ENCODE measurements at regions not wholly inside any gene's neighbourhood (a gene's known extent, or its start where the extent isn't known, plus 50 kb on each side); places are given as distances from the start of the nearest gene placed in this dataset.

- no peak for TF ChIP-seq POLR2AphosphoS5 (IDR thresholded peaks at IDR 0.05; ENCODE audit: insufficient read depth in 1 of 2, low read depth in 1 of 2)
- TF ChIP-seq CTCF (IDR thresholded peaks at IDR 0.05), result no peak
- TF ChIP-seq POLR2A (IDR thresholded peaks at IDR 0.05), result no peak
These were observed 185.4 kb upstream of the ZFHX3 start for GRCh38 chr16:73233329-73233765.

Data from vagina (tissue), 2 donors.